ENCODE measurements at regions not wholly inside any gene's neighbourhood (a gene's known extent, or its start where the extent isn't known, plus 50 kb on each side); places are given as distances from the start of the nearest gene placed in this dataset.

DNA sequence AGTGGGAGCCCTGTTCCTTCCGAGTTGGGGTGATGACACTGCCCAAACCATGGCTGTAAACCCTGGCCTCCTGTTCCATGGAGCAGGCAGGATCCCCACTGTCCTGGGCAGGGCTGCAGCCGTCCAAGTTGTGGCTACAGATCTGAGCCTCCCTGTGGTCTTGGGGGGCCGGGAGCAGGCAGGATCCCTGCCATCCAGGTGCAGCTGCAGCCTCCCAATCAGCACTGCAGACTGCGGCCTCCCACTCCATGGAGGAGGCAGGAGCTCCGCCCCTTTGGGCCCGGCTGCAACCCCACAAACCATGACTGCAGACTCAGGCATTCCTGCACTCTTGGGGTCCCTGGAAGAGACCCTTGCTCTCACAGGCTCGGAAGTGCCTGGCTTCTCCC lies 872.1 kb upstream of the GJE1 start:
- Mint-ChIP-seq H3K4me1 (ENCODE audit: low read depth) (peaks cover 14% of the 10 kb centered on the region), H3K9me3 (no peaks in the 10 kb centered on the region), H3K27ac (no peak overlapping the region), H3K27me3 (ENCODE audit: insufficient read depth) (no peaks in the 10 kb centered on the region), H3K36me3 (ENCODE audit: low read depth) (no peaks in the 10 kb centered on the region), H3K4me3 (no peak overlapping the region)
- DNase-seq: no peak
- TF ChIP-seq, protein P1, sequence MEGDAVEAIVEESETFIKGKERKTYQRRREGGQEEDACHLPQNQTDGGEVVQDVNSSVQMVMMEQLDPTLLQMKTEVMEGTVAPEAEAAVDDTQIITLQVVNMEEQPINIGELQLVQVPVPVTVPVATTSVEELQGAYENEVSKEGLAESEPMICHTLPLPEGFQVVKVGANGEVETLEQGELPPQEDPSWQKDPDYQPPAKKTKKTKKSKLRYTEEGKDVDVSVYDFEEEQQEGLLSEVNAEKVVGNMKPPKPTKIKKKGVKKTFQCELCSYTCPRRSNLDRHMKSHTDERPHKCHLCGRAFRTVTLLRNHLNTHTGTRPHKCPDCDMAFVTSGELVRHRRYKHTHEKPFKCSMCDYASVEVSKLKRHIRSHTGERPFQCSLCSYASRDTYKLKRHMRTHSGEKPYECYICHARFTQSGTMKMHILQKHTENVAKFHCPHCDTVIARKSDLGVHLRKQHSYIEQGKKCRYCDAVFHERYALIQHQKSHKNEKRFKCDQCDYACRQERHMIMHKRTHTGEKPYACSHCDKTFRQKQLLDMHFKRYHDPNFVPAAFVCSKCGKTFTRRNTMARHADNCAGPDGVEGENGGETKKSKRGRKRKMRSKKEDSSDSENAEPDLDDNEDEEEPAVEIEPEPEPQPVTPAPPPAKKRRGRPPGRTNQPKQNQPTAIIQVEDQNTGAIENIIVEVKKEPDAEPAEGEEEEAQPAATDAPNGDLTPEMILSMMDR (IDR thresholded peaks at IDR 0.05): no peak

DNA sequence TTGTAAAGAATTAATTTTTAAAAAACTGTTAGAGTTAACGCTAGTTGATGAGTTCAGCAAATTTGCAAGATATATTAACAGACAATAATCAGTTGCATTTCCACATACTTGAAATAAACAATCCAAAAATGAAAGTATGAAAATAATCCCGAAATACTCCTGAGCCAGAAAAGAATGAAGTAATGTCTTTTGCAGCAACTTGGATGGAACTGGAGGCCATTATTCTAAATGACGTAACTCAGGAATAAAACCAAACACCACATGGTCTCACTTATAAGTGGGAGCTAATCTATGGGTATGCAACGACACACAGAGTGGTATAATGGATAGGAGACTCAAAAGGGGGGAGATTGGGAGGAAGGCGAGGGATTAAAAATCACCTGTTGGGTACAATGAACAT lies 872.9 kb upstream of the GJE1 start:
- no peak for DNase-seq
- Mint-ChIP-seq H3K27me3 (ENCODE audit: insufficient read depth) (no peaks in the 10 kb centered on the region), H3K9me3 (no peaks in the 10 kb centered on the region), H3K36me3 (ENCODE audit: low read depth) (no peaks in the 10 kb centered on the region), H3K4me1 (ENCODE audit: low read depth) (peaks cover 7% of the 10 kb centered on the region), H3K4me3 (no peak overlapping the region), H3K27ac (no peak overlapping the region)
- TF ChIP-seq, protein P1 (IDR thresholded peaks at IDR 0.05): no peak

DNA sequence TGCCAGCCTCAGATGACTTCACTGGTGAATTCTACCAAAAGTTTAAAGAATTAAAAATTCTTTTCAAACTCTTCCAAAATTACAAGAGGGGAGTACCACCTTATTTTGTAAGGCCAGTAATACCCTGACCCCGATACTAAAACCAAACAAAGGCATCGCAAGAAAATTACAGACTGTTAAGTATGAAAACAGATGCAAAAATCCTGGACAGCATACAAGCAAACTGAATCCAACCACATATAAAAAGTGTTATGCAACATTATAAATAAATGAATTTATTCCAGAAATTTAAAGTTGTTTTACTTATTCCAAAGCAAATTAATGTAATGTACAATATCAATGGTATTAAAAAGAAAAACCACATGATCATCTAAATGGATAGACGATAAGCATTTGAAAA lies 873.6 kb upstream of the GJE1 start:
- Mint-ChIP-seq H3K27me3 (ENCODE audit: insufficient read depth) (no peaks in the 10 kb centered on the region), H3K4me1 (ENCODE audit: low read depth) (peaks cover 2% of the 10 kb centered on the region), H3K27ac (no peak overlapping the region), H3K36me3 (ENCODE audit: low read depth) (no peaks in the 10 kb centered on the region), H3K9me3 (no peaks in the 10 kb centered on the region), H3K4me3 (no peak overlapping the region)
- TF ChIP-seq, protein P1 (IDR thresholded peaks at IDR 0.05): no peak
- DNase-seq: no peak

DNA sequence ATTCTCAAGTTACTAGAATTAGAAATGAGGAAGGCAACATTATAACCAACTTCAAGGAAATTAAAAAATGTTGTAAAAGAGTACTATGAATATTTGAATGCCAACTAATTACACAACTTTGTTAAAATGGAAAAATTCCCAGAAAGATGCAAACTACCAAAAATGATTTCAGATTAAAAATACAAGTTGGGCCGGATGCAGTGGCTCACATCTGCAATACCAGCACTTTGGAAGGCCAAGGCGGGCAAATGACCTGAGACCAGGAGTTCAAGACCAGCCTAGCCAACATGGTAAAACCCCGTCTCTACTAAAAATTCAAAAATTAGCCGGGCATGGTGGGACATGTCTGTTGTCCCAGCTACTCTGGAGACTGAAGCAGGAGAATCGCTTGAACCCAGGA lies 874.2 kb upstream of the GJE1 start:
- Mint-ChIP-seq H3K4me3 (no peak overlapping the region), H3K9me3 (no peaks in the 10 kb centered on the region), H3K4me1 (ENCODE audit: low read depth) (peaks cover 2% of the 10 kb centered on the region), H3K27me3 (ENCODE audit: insufficient read depth) (no peaks in the 10 kb centered on the region), H3K27ac (no peak overlapping the region), H3K36me3 (ENCODE audit: low read depth) (no peaks in the 10 kb centered on the region)
- TF ChIP-seq, protein P1 (IDR thresholded peaks at IDR 0.05): no peak
- DNase-seq: no peak

DNA sequence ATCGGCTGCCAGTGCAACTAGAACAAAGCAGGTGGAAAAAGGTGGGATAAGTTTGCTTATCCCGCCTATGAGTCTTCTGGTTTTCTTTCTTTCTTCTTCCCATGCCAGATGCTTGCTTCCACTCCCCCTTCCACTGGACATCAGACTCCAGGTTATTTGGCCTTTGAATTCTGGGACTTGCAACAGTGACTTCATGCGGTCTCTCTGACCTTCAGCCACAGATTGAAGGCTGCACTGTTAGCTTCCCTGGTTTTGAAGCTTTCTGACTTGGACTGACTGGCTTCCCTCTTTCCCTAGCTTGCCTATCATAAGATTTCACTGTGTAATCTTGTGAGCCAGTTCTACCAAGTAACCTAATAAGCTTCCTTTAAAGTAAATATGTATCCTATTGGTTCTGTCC lies 878.4 kb upstream of the GJE1 start:
- no peaks in the 10 kb centered on the region for H3K27me3 Mint-ChIP-seq (ENCODE audit: insufficient read depth)
- H3K27ac Mint-ChIP-seq: no peak overlapping the region
- no peaks in the 10 kb centered on the region for H3K36me3 Mint-ChIP-seq (ENCODE audit: low read depth)
- TF ChIP-seq, protein P1 (IDR thresholded peaks at IDR 0.05): no peak
- H3K9me3 Mint-ChIP-seq: no peaks in the 10 kb centered on the region
- H3K4me3 Mint-ChIP-seq: no peak overlapping the region
- peaks cover 12% of the 10 kb centered on the region for H3K4me1 Mint-ChIP-seq (ENCODE audit: low read depth)
- no peak for DNase-seq

Data from HFFc6 (cell line).